K562 (cell line): ENCODE measurements at regions not wholly inside any gene's neighbourhood (a gene's known extent, or its start where the extent isn't known, plus 50 kb on each side); places are given as distances from the start of the nearest gene placed in this dataset.

Experiments
- ATAC-seq: fragments of 200-7000 bp; cut with Tn5 transposase; 3 replicates; pipeline ENCODE4 v1.9.1; 2020; ENCODE audit warnings: moderate library complexity
- BruUV-seq: library from RNA; stranded (reverse); fragments of 400-500 nt; replicated peaks from 2 replicates; lab custom pipeline; 2021; lab: Mats Ljungman, UMichigan
- CTCF ChIA-PET: fragments of 300-600 bp; formaldehyde crosslinking; extraction: SDS; loops from one replicate; lab custom pipeline; 2021; ENCODE audit warnings: low intra/inter-chr PET ratio; lab: Yijun Ruan, JAX
- POLR2A ChIA-PET: fragments of 300-600, 350-650 bp; sonication (Branson Sonifier 250); formaldehyde crosslinking; extraction: SDS; loops from one replicate; lab custom pipeline; 2021; ENCODE audit warnings: antibody characterized with exemption, inconsistent platforms; lab: Yijun Ruan, JAX
- DNase-seq, 4 experiments: peaks; one replicate each; pipeline versions ENCODE4 v3.0.0 to v3.0.0-alpha.2; 2011 to 2018; ENCODE audit warnings: low spot score in 3 of 4, mixed read lengths in 3 of 4; ENCODE audit errors: extremely low read depth in 1 of 4
- FAIRE-seq: peaks from 2 replicates; lab custom pipeline; 2011; peaks lifted over from hg19 to GRCh38; lab: Jason Lieb, UNC
- H2AFZ ChIP-seq: 2 replicates; pipeline ENCODE4 v1.6.0; 2011; ENCODE audit warnings: low read depth, low read length, control low read depth, inconsistent platforms
- H3K27ac ChIP-seq: fragments of 200-600 bp; 3 replicates; pipeline ENCODE4 v1.8.0; 2011; ENCODE audit warnings: low read depth, mild to moderate bottlenecking, control low read depth, inconsistent platforms, low read length, moderate library complexity, mixed read lengths; ENCODE audit errors: extremely low read depth
- H3K27me3 ChIP-seq, 2 experiments: fragments of 300-600 bp in 1 of 2; 2 replicates in 1 of 2; 3 replicates in 1 of 2; pipeline versions ENCODE4 v1.6.0 to v1.8.0; 2011; ENCODE audit warnings: inconsistent platforms in 2 of 2, low read length in 2 of 2, mild to moderate bottlenecking in 1 of 2, mixed read lengths in 1 of 2, moderate library complexity in 1 of 2; ENCODE audit not compliant: control insufficient read depth in 2 of 2, insufficient read depth in 2 of 2
- H3K36me3 ChIP-seq: fragments of 300-600 bp; 3 replicates; pipeline ENCODE4 v1.8.0; 2011; ENCODE audit warnings: mild to moderate bottlenecking, low read length, inconsistent platforms; ENCODE audit not compliant: control insufficient read depth, insufficient read depth
- H3K4me1 ChIP-seq, 2 experiments: fragments of 200-600 bp in 1 of 2; replicated peaks in 1 of 2; 2 replicates in 1 of 2; 3 replicates in 1 of 2; pipeline versions ENCODE4 v1.5.1 to v1.8.0; 2011; ENCODE audit warnings: inconsistent platforms in 2 of 2, low read length in 2 of 2, mild to moderate bottlenecking in 1 of 2, mixed read lengths in 1 of 2, moderate library complexity in 1 of 2; ENCODE audit not compliant: control insufficient read depth in 2 of 2, insufficient read depth in 2 of 2
- H3K4me2 ChIP-seq: 2 replicates; pipeline ENCODE4 v1.6.1; 2011; ENCODE audit warnings: low read length, control low read depth, inconsistent platforms, mixed read lengths; ENCODE audit not compliant: insufficient read depth
- H3K4me3 ChIP-seq: fragments of 200-600 bp; sonication (generic), shearing (Covaris generic); 2 replicates; pipeline ENCODE4 v1.5.1; 2016; ENCODE audit warnings: control low read depth, inconsistent platforms
- H3K79me2 ChIP-seq: fragments of 200-600 bp; 3 replicates; pipeline ENCODE4 v1.8.0; 2011; ENCODE audit warnings: low read length, inconsistent platforms; ENCODE audit not compliant: control insufficient read depth, insufficient read depth
- H3K9ac ChIP-seq, 2 experiments: 2 replicates each; pipeline versions ENCODE4 v1.6.0 to v1.6.1; 2011; ENCODE audit warnings: low read depth in 2 of 2, low read length in 2 of 2, control low read depth in 1 of 2, inconsistent platforms in 1 of 2, mild to moderate bottlenecking in 1 of 2, mixed read lengths in 1 of 2; ENCODE audit not compliant: insufficient read depth in 1 of 2
- H3K9me1 ChIP-seq: one replicate; pipeline ENCODE4 v1.6.0; 2011; ENCODE audit warnings: inconsistent platforms, mild to moderate bottlenecking, low read length, moderate library complexity; ENCODE audit not compliant: control insufficient read depth, insufficient read depth
- H3K9me3 ChIP-seq: replicated peaks from 2 replicates; pipeline ENCODE4 v1.5.1; 2011; ENCODE audit warnings: low read depth, low read length, inconsistent platforms; ENCODE audit not compliant: control insufficient read depth, insufficient read depth
- H4K20me1 ChIP-seq: replicated peaks from 2 replicates; pipeline ENCODE4 v1.6.1; 2011; ENCODE audit warnings: low read length, inconsistent platforms, mixed read lengths; ENCODE audit not compliant: control insufficient read depth, insufficient read depth
- AFF4 ChIP-seq: sonication (generic); formaldehyde crosslinking; IDR thresholded peaks from 2 replicates; pipeline ENCODE4 v1.8.0; 2023; ENCODE audit warnings: mild to moderate bottlenecking, missing genetic modification reagents
- CHCHD3 ChIP-seq: fragments of 250-450 bp; sonication (Bioruptor Pico); IDR thresholded peaks from 2 replicates; pipeline ENCODE4 v2.1.2; 2022; ENCODE audit warnings: mild to moderate bottlenecking
- MCM5 ChIP-seq: fragments of 450-650 bp; IDR thresholded peaks from 2 replicates; pipeline ENCODE4 v1.6.1; 2016; ENCODE audit warnings: low read depth
- NFYB ChIP-seq: IDR thresholded peaks from 2 replicates; pipeline ENCODE4 v1.6.1; 2011; ENCODE audit warnings: mild to moderate bottlenecking, moderate library complexity; ENCODE audit not compliant: insufficient read length; ENCODE audit errors: extremely low read depth
- OTX1 ChIP-seq: fragments of 450-650 bp; formaldehyde crosslinking; IDR thresholded peaks from 2 replicates; pipeline ENCODE4 v1.4.0; 2022; ENCODE audit warnings: mild to moderate bottlenecking
- SFPQ ChIP-seq: fragments of 200-400 bp; formaldehyde crosslinking; IDR thresholded peaks from 2 replicates; pipeline ENCODE4 v1.6.1; 2017; ENCODE audit warnings: mild to moderate bottlenecking, low read depth, low read length, moderate library complexity
- ZC3H4 ChIP-seq: sonication (generic); formaldehyde crosslinking; IDR thresholded peaks from 2 replicates; pipeline ENCODE4 v1.9.0; 2021; ENCODE audit warnings: missing genetic modification reagents, borderline replicate concordance
- ZFP1 ChIP-seq: fragments of 450-650 bp; formaldehyde crosslinking; IDR thresholded peaks from 2 replicates; pipeline ENCODE4 v1.4.0; 2020; ENCODE audit warnings: mild to moderate bottlenecking, mixed read lengths
- ZKSCAN1 ChIP-seq: fragments of 150-350 bp; IDR thresholded peaks from 2 replicates; pipeline ENCODE4 v1.6.1; 2016; ENCODE audit warnings: low read depth, low read length
- ZNF134 ChIP-seq: fragments of 250-450 bp; sonication (Bioruptor Pico); conservative IDR thresholded peaks from 2 replicates; pipeline ENCODE4 v1.4.0; 2020
- ZNF253 ChIP-seq: fragments of 250-450 bp; sonication (Bioruptor Pico); conservative IDR thresholded peaks from 2 replicates; pipeline ENCODE4 v1.6.1; 2021; ENCODE audit warnings: mild to moderate bottlenecking
- ZNF431 ChIP-seq: sonication (generic); formaldehyde crosslinking; IDR thresholded peaks from 2 replicates; pipeline ENCODE4 v1.8.0; 2022; ENCODE audit warnings: mild to moderate bottlenecking, missing genetic modification reagents
- WGBS: fragments of 100-300 bp; shearing (Covaris generic); methylation state at CpG from one replicate; pipeline ENCODE4 v1.1.6; 2016; ENCODE audit warnings: low coverage, mixed read lengths; ENCODE audit not compliant: insufficient coverage; ENCODE audit errors: missing lambda C conversion rate; 5-methylcytosine and 5-hydroxymethylcytosine counted together
- in situ Hi-C: fragments of 300-500 bp; cut with MboI; formaldehyde crosslinking; loops from 4 replicates; pipeline ENCODE4 v1.15.0; 2018; ENCODE audit warnings: inconsistent platforms, mixed read lengths
- intact Hi-C: fragments of 100-400 bp; cut with micrococcal nuclease; formaldehyde crosslinking; loops from 2 replicates; pipeline ENCODE4 v1.14.2; 2022

GRCh38 chr15:31502541-31503229, 176.1 kb downstream of the KLF13 start:
- Histone ChIP-seq H3K9me3 (no peaks in the 10 kb centered on the region), H3K9me1 (no peaks in the 10 kb centered on the region), H3K4me3 (no peak overlapping the region), H3K36me3 (no peaks in the 10 kb centered on the region), H3K79me2 (no peaks in the 10 kb centered on the region), H3K4me1 (no peaks in the 10 kb centered on the region), H3K27me3 (peaks cover 0 to 28% of the 10 kb centered on the region in 2 experiments; a peak in 1 of 5 replicates), H3K9ac (no peak overlapping the region), H3K4me2 (no peak overlapping the region), H2AFZ (no peak overlapping the region), H4K20me1 (no peaks in the 10 kb centered on the region), H3K27ac (no peak overlapping the region)
- 0% methylated on average over 13 of the region's 13 CpGs for WGBS
- intact Hi-C loops (no loop called here), in situ Hi-C loops (no loop called here)
- CTCF ChIA-PET = no interaction called here
- ATAC-seq = no peak
- POLR2A ChIA-PET = no interaction called here
- FAIRE-seq = no peak
- TF ChIP-seq ZNF431 (no peak), ZKSCAN1 (no peak), SFPQ (no peak), OTX1 (no peak), CHCHD3 (CRISPR knock-in tag) (no peak), MCM5 (no peak), ZC3H4 (no peak), ZNF253 (CRISPR knock-in tag) (no peak), NFYB (no peak), ZFP1 (CRISPR knock-in tag) (no peak), ZNF134 (no peak), AFF4 (CRISPR knock-in tag) (no peak)
- DNase-seq = no peak
- no TSS peak for BruUV-seq
